ENCODE measurements at regions not wholly inside any gene's neighbourhood (a gene's known extent, or its start where the extent isn't known, plus 50 kb on each side); places are given as distances from the start of the nearest gene placed in this dataset.

GRCh38 chr14:75363570-75364227 lies 64.1 kb upstream of the JDP2 start:
- peaks cover 4% of the 10 kb centered on the region for H3K27me3 ChIP-seq (ENCODE audit: control insufficient read depth, insufficient read depth, low read length)
- no peak overlapping the region for H3K4me3 ChIP-seq (ENCODE audit: low read depth, low read length)
- DNase-seq (ENCODE audit: low read depth), result no peak
- TF ChIP-seq, protein P1, sequence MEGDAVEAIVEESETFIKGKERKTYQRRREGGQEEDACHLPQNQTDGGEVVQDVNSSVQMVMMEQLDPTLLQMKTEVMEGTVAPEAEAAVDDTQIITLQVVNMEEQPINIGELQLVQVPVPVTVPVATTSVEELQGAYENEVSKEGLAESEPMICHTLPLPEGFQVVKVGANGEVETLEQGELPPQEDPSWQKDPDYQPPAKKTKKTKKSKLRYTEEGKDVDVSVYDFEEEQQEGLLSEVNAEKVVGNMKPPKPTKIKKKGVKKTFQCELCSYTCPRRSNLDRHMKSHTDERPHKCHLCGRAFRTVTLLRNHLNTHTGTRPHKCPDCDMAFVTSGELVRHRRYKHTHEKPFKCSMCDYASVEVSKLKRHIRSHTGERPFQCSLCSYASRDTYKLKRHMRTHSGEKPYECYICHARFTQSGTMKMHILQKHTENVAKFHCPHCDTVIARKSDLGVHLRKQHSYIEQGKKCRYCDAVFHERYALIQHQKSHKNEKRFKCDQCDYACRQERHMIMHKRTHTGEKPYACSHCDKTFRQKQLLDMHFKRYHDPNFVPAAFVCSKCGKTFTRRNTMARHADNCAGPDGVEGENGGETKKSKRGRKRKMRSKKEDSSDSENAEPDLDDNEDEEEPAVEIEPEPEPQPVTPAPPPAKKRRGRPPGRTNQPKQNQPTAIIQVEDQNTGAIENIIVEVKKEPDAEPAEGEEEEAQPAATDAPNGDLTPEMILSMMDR (IDR thresholded peaks at IDR 0.05; ENCODE audit: insufficient read depth, low read length, poor library complexity, severe bottlenecking), result no peak
- no peaks in the 10 kb centered on the region for H3K36me3 ChIP-seq (ENCODE audit: control insufficient read depth, insufficient read depth, low read length)

- TF ChIP-seq, protein P1 (IDR thresholded peaks at IDR 0.05; ENCODE audit: insufficient read depth, low read length, poor library complexity, severe bottlenecking), result no peak
- Histone ChIP-seq H3K36me3 (ENCODE audit: control insufficient read depth, insufficient read depth, low read length) (no peaks in the 10 kb centered on the region), H3K27me3 (ENCODE audit: control insufficient read depth, insufficient read depth, low read length) (peaks cover 4% of the 10 kb centered on the region), H3K4me3 (ENCODE audit: low read depth, low read length) (no peak overlapping the region)
- DNase-seq (ENCODE audit: low read depth), result no peak
These were observed 62.7 kb upstream of the JDP2 start for GRCh38 chr14:75365116-75365515.

- no peak for DNase-seq (ENCODE audit: low read depth)
- Histone ChIP-seq H3K4me3 (ENCODE audit: low read depth, low read length) (no peak overlapping the region), H3K27me3 (ENCODE audit: control insufficient read depth, insufficient read depth, low read length) (peaks cover 4% of the 10 kb centered on the region), H3K36me3 (ENCODE audit: control insufficient read depth, insufficient read depth, low read length) (no peaks in the 10 kb centered on the region)
- TF ChIP-seq, protein P1 (IDR thresholded peaks at IDR 0.05; ENCODE audit: insufficient read depth, low read length, poor library complexity, severe bottlenecking), result no peak
These were observed 60.9 kb upstream of the JDP2 start for GRCh38 chr14:75366963-75367362.

- no peak for DNase-seq (ENCODE audit: low read depth)
- TF ChIP-seq, protein P1 (IDR thresholded peaks at IDR 0.05; ENCODE audit: insufficient read depth, low read length, poor library complexity, severe bottlenecking), result no peak
- peaks cover 7% of the 10 kb centered on the region for H3K27me3 ChIP-seq (ENCODE audit: control insufficient read depth, insufficient read depth, low read length)
- no peak overlapping the region for H3K4me3 ChIP-seq (ENCODE audit: low read depth, low read length)
- no peaks in the 10 kb centered on the region for H3K36me3 ChIP-seq (ENCODE audit: control insufficient read depth, insufficient read depth, low read length)
These were observed 59.5 kb upstream of the JDP2 start for GRCh38 chr14:75368333-75368732.

- no peak overlapping the region for H3K4me3 ChIP-seq (ENCODE audit: low read depth, low read length)
- no peaks in the 10 kb centered on the region for H3K36me3 ChIP-seq (ENCODE audit: control insufficient read depth, insufficient read depth, low read length)
- H3K27me3 ChIP-seq (ENCODE audit: control insufficient read depth, insufficient read depth, low read length), result peaks cover 10% of the 10 kb centered on the region
- TF ChIP-seq, protein P1 (IDR thresholded peaks at IDR 0.05; ENCODE audit: insufficient read depth, low read length, poor library complexity, severe bottlenecking), result no peak
- no peak for DNase-seq (ENCODE audit: low read depth)
These were observed 58.3 kb upstream of the JDP2 start for GRCh38 chr14:75369506-75369905.
